HS-5 (cell line): ENCODE measurements at regions not wholly inside any gene's neighbourhood (a gene's known extent, or its start where the extent isn't known, plus 50 kb on each side); places are given as distances from the start of the nearest gene placed in this dataset.
"Not testable (repeated sequence)": the region's sequence is repeated elsewhere in the genome, so short reads cannot be mapped to it uniquely, and the experiment has no call there.

Experiments
- DNase-seq: peaks from one replicate; pipeline ENCODE4 v3.0.0-alpha.2; 2012; ENCODE audit warnings: low read depth

DNA sequence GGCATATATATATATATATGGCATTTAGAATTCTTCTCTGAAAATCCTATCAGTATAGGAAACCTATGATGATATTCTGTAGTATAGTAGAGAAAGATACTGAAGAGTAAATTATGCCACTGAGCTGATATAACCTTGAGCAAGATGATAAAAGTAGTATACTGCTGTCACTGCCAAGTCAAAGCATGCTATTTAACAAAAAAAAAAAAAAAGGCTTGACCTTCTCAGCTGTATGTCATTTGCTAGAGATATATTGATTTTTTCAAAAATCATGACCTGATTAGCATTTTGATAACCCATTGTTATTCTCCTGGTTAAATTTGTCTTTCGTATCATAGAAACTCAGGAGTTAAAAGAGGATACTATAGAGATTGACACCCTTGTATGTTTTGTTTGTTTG, 299.4 kb downstream of the ADAMTS20 start:
- no peak for DNase-seq

DNA sequence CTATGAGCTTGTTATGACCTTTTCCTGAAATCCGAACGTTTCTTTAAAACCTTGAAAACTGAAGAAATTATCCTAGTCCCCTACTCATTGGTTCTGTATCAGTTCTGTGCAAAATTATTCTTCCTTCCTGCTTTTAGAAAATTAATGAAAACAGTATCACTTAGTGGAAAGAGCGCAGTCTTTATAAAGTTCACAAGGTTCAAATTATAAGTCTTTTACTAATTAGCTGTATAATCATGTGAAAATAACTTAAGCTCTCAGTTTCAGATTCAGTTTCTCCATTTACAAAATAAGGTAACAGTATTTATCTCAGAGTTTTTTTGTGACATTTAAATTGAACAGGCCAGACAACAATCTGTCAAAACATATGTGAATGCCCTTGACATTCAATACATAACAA, 306.1 kb downstream of the ADAMTS20 start:
- no peak for DNase-seq

DNA sequence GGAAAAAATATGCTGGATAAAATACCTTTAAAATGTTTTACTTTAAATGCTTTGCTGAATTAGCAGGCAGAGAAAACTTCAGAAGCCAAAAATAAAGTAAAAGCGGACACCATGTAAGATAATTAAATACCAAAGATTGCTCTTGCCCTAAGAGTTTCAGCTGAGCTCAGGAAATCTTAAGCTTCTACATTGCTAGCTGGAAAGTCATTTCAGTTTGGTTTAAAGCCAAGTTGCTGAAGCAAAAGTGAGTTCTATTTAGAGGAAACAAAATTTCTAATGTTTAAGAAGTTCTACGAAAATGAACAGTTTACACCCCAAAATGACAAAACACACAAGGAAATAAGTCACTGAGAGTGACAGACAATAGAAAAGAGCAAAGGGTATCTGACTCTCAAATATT, 310.0 kb downstream of the ADAMTS20 start:
- DNase-seq, result no peak

DNA sequence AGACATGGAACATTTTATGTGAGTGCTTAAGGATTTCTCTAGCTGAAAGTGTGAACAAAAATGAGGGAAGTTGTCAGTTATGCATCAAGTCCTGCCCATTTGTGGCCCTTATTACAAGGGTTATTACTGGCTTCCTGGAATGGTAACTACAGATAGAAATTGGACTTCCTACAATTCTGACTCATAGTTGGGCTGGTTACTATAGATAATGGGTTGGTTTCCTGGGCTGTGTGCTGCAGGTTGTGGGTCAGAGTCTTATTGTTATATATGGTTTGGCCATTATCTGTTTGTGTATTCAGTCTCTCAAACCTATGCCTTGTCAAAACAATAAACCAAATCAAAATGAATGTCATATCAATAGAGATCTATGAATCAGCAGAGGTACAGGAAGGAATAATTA, 313.7 kb downstream of the ADAMTS20 start:
- DNase-seq, result no peak

DNA sequence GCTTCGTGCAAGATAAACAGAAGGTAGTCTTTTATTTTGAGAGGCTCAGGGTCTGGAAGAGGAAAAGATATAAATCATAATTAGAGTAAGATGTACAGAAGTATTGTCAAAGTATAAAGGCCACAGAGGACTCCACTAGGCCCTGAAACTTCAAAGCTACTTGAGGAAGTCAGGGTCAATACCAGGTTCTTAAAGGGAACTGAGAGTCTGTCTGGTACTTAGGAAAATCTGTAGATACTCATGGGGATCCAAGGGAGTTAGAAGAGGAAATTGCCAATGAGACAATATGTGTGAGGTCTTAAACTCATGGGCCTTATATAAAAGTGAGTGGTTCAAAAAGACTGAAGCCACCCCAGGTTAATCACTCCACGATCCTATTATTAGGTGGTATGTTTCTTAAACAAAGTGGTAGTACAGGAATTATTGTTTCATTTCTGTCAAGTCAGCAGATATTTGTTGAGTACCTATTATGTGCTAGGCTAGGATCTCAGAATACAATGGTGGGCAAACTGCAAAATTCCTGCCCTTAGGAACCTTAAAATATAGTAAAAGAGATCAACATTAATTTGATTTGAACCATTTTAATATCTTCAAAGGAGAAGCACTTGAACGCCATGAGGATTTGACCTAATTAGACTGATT, 314.6 kb downstream of the ADAMTS20 start:
- no peak for DNase-seq

DNA sequence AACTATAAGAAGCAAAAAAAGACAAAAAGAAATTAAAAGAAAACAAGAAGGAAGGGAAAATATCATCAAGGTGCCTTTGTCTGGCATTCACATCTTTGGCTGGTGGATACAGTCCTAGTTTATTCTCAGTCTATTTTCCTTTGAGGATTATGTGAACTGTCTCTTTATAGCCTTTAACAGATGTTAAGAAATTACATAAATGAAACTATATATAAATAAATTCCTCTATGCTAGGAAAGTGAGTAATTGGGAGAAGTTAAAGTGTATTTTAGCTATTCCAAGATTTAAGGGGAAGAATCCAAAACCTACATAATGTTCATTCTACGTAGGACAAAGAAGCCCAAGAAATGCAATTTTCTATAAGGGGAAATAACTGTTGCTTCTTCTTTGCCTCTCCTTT, 316.3 kb downstream of the ADAMTS20 start:
- no peak for DNase-seq

DNA sequence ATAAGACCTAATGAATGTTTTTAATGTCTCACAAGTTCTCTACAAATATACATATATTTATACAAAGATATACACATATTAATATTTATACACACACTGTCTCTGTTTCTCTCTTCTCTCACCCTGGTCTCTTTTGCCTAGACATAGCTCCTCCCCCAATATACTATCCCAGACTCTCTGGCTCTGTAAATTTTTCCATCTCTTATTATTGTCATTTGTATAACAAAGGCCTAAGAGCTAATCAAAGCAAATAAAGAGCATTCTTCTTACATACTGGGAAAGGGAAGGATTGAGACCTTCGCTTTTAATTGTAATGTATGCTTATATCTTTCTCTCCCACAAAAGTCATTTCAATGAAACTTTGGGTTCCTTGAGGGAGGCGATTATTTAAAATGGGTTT, 318.1 kb downstream of the ADAMTS20 start:
- DNase-seq, result no peak

DNA sequence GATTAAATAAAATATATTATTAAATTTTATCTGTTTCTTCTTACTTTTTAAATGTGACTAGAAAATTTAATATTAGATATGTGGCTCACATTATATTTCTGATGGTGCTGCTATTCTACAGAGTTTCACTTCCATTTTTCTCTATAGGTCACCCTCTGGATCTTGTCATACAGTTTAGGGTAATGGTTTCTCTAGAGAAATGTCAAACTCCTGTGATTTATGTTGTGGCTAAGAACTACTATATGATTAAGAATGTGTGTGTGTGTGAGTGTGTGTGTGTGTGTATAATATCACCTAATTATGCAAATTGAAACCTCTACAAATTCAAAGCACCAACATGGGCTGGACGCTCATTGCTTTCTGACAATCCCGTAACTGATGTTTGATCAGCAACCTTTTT, 325.9 kb downstream of the ADAMTS20 start:
- no peak for DNase-seq

DNA sequence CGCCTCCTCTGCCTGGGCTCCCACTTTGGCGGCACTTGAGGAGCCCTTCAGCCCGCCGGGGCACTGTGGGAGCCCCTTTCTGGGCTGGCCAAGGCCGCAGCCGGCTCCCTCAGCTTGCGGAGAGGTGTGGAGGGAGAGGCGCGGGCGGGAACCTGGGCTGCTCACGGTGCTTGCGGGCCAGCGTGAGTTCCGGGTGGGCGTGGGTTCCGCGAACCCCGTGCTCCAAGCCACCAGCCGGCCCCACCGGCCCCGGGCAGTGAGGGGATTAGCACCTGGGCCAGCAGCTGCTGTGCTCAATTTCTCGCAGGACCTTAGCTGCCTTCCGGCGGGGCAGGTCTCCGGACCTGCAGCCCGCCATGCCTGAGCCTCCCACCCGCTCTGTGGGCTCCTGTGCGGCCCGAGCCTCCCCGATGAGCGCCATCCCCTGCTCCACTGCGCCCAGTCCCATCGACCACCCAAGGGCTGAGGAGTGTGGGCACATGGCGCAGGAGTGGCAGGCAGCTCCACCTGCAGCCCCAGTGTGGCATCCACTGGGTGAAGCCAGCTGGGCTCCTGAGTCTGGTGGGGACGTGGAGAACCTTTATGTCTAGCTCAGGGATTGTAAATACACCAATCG, 327.7 kb downstream of the ADAMTS20 start:
- DNase-seq, result not testable (repeated sequence)

DNA sequence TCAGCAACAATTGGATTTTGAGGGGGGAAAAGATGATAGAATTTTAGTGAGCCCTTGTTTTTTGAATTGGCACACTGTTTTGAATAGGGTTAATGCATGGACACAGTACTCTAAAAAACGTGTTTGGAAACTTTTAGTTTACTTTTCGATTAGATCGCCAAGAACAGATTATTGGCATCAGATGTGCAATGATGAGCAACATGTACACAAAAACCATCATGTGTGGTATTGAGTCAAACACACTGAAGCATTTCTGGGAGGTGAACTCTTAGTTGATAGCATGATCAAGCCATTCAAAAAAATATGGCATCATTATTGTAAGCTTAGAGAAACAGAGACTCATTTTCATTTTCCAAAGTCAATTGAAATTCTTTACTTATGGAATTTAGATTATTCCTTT, 329.2 kb downstream of the ADAMTS20 start:
- DNase-seq, result no peak

DNA sequence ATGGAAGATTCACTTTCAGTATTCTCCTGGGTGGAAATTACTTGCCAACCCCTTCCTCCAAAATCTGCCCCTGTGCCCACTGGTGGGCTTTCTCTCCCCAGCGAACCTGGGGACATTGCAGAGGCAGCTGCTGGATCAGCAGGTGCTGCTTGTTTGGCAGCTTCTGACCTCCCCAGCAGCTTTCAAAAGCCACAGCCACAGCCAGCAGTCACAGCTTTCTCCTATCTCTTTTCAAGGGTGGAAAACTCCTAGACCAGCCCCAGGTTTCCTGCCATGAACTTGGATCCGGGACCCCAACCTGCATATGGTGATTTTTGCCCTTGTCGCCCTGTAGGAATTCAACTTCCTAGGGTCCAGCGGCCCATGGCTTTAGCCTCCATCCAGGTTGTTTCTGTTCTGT, 330.8 kb downstream of the ADAMTS20 start:
- DNase-seq, result no peak

DNA sequence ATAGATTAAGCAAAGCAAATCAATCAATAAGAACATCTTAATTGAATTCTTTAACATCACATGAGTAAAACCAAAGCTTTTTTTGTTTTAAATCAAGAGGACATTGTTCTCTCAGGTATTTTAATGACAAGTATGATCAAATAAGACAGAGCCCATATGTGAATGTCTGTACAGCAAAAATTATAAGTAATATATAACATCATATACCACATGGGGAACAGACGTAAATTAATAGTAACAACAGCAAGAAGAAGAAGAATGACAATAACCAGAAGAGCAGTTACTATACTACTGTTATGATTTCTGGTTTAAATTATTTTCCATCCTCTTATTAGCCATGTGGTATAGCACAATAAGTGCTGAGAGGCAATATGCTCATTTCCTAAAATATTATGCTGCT, 335.5 kb downstream of the ADAMTS20 start:
- no peak for DNase-seq

DNA sequence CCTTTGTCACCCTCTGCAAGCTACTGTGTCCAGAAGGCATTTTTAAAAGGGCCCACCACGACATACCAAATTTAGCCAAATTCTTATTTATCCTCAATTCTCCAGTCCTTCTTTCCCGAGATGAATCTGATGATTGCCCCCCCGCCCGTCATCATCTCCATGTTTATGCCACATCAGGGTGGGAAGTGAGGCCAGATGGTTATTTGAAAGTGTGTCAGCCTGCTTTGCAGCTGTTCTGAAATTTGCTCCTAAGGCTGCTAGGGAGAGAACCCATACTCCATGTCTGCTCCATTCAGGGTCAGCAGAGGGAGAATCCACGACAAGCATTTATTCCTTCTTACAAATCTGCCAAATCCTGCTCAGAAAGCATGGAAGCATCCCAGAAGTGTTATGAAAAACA, 337.8 kb downstream of the ADAMTS20 start:
- no peak for DNase-seq

DNA sequence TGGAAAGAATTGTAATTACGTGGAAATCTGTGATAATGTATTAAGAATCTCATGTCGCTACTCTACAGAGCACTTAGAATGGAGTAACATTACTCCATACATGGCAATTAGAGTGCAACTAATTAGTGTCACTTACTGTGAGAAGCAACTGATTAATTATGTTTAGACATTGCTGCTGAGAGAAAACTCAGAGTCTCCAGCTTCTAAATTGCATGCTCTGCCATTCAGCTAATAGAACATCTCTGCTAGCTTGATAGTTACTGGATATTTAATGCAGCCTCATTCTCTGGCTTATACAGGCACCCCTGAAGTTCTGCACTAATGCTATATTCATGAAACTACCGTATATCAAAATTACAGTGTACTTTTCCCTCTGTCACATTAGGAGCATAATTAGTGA, 338.4 kb downstream of the ADAMTS20 start:
- DNase-seq, result no peak

DNA sequence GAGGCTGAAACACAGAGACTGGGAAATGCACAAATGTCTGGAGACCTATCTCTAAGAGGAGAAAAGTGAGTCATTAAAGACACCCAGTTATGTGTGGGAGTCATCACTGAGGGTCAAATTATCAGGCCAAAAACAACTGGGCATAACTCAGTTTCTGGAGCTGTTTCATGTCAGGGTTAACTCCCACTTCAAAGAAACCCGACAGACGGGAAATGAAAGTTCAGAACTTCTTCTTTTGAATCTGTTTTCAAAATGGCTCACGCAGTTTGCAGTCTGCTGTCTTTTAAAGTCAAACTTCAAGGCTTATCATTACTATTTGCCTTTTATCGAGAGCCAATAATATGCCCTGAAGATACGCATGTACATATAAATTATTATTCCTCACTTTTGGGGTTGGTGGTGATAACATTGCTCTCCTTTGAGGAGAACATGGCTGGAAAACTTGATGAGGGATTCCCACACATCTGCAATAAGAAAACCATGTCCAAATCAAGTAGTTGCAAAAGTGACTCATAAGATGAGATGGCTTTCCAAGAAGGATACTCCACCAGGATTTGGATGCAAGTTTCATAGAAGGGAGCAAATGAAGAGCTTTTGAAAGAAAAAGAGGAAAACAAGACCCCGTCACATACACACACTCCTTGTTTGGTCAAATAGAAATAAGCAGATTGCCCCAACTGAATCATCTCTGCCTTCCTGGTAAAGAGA, 341.4 kb downstream of the ADAMTS20 start:
- DNase-seq, result no peak

DNA sequence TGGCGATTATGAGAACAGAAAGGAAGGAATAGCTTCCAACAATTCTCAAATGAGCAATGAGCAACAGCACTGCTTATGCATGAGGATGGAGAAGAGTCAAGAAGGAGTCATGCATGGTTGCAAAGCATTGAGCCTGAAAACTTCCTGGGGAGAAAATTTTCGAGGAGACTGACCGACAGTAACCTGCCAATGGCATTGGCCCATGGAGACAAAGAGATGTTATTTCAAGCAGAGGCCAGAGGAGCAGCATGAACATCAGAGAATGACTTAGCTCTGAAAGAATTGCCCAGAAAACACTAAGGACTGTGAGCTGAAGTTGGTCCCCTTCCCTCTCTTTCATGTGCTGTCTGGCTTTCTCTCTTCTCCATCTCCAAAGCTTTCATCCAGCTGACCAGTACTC, 343.4 kb downstream of the ADAMTS20 start:
- no peak for DNase-seq

DNA sequence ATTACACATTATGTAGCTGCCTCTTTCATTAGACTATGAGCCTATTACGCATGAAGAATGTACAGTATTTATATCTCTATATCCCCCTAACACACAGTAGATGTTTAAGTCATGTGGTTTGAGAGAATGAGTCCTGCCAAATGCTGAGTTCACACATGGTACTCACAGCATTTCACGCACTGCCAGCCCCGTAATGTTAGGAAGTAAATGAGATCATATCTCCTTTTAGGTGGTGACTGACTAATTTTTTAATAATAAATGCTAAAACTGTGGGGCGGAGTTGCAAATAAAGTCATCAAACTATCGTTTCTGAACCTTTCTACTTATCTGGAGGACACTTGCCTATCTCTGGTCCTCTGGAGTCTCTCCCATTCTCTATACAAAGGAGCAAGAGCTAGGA, 343.8 kb downstream of the ADAMTS20 start:
- DNase-seq, result no peak

DNA sequence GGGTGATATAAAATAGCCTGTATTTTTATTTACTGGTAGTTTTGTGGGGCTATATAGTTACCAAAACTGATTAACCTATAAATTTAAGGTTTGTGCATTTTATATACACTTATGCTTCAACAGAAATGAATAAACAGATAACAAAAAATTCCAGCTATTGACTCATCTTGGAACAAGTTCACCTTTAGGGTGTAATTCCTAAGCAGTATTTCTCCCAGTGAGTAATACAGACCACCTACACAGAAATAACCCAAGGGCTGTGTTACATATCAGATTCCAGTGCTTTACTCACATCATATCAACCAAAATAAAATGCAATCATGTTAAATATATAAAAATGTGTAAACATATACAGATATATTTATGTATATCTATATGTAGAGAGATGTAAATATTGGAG, 345.6 kb downstream of the ADAMTS20 start:
- no peak for DNase-seq

DNA sequence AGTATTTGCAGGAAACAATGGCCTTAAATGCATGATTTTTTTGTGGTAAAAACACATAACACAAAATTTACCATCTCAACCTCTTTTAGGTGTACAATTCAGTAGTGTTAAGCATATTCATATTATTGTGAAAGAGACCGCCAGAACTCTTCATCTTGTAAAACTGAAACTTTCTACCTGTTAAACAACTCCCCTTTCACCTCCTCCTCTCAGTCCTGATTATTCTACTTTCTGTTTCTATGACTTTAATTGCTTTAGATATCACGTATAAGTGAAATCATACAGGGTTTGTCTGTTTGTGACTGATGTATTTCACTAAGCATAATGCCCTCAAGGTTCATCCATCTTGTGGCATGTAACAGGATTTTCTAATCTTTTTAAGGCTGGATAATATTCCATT, 353.4 kb downstream of the ADAMTS20 start:
- DNase-seq, result no peak

DNA sequence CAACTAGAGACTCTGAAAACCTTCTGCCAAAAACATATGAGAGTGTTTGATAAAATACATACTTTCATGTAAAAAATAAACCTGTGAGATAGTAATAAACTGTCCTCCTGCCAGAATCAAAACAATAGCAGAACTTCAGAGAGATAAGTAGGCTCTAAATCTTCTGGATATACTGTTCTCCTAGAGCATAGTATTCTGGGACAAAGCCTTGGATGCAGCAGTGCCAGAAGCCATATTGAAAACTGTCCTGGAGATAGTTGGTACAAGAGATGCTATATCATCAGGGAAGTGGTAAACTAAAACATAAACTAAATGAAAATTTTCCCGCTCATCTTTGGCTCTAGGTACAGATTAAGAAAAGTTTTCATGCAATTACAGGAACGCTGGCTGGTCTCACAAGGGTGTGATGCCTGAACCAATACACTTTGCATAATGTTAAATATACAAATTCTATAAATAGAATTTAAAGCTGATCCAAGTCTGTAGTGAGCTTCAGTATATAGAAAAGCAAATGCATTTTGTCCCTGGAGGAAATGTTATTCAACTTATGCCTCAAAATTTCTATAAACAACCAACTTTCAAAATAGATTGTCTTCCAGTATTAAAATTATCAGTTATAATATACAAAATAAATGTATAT, 355.6 kb downstream of the ADAMTS20 start:
- DNase-seq, result no peak

DNA sequence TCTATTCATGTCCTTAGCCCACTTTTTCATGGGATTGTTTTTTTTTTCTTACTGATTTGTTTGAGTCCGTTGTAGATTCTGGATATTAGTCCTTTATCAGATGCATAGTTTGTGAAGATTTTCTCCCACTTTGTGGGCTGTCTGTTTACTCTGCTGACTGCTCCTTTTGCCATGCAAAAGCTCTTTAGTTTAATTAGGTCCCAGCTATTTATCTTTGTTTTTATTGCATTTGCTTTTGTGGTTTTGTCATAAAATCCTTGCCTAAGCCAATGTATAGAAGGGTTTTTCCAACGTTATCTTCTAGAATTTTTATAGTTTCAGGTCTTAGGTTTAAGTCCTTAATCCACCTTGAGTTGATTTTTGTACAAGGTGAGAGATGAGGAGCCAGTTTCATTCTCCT, 358.9 kb downstream of the ADAMTS20 start:
- DNase-seq, result not testable (repeated sequence)

DNA sequence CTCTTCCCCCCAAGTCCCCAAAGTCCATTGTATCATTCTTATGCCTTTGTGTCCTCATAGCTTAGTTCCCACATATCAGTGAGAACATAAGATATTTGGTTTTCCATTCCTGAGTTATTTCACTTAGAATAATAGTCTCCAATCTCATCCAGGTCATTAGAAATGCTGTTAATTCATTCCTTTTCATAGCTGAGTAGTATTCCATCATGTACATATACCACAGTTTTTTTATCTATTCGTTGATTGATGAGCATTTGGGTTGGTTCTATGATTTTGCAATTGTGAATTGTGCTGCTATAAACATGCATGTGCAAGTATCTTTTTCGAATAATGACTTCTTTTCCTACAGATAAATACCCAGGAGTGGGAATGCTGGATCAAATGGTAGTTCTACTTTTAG, 359.6 kb downstream of the ADAMTS20 start:
- not testable (repeated sequence) for DNase-seq

DNA sequence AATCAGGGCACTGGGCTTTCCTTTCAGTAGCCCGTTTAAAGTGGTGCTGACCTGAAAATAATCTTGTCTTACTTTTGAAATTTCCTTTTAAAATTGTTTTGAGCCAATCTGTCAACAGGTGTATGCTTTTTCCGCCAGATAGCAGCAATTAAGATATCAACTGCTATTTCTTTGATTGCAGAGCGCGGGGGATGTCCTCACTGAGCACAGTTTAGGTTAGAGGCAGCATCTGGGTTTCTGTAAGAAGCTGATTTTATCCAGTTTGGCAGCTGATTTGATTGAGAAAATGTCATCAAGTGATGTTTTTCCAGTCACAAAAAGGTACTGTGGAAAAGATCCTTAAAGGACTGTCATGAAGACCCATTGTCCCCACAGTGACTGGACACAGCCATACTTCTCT, 371.8 kb downstream of the ADAMTS20 start:
- DNase-seq, result no peak
